ENCODE measurements at regions not wholly inside any gene's neighbourhood (a gene's known extent, or its start where the extent isn't known, plus 50 kb on each side); places are given as distances from the start of the nearest gene placed in this dataset.
"Not testable (repeated sequence)": the region's sequence is repeated elsewhere in the genome, so short reads cannot be mapped to it uniquely, and the experiment has no call there.

DNA sequence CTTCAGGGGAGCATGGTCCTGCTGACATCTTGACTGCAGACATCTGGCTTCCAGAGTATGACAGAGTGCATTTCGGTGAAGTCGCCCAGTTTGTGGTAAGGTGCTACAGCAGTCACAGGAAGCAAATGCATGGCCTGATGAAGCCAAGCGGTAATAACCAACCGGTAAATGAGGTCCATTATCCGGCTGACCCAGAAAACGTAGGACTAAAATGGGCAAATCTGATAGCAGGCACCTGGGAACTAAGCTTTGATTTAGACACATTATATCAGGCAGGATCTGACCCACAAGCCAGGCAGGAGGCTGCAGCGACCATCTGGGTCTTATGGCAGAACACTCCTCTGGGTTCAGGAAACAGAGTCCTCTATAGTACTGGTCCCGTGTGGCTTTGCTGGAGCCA is 454.6 kb downstream of the GADD45G start:
- no peak for DNase-seq (ENCODE audit: low read depth)

DNA sequence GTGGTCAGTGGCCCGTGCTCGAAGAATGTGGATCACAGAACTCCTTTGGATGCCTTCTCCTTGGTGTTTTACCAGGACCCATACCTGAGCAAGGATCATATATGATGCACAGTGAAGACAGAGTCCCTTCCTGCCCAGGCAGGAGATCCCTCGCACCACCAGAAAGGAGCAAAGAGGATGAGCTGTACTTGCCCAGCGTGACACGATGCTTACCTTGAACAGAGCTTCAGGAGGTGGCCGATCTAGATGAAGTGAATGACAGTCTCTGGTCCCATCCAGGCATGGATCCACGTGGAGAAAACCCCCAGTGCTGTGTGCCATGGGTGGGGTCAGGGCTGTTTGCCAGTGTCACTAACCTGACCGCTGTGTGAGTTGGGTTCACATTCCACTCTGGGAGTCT is 455.4 kb downstream of the GADD45G start:
- no peak for DNase-seq (ENCODE audit: low read depth)

DNA sequence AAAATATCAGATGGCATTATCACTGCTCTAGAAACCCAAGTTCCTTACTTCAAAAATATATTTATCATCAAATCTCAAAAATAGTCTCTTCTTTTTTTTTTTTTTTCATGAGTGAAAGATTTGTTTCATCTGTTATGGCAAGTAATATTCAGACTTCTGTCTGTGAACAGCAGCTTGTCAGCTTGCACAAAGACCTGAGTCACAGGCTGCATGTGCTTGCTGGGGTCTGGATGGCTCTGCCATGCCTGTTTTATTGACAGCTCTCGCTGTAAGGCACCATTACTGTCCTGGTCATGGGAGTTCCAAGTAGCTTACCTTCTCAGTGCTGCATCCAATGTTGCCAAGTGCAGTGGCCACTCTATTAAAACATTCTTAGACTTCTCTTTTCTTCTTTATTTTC is 456.4 kb downstream of the GADD45G start:
- no peak for DNase-seq (ENCODE audit: low read depth)

DNA sequence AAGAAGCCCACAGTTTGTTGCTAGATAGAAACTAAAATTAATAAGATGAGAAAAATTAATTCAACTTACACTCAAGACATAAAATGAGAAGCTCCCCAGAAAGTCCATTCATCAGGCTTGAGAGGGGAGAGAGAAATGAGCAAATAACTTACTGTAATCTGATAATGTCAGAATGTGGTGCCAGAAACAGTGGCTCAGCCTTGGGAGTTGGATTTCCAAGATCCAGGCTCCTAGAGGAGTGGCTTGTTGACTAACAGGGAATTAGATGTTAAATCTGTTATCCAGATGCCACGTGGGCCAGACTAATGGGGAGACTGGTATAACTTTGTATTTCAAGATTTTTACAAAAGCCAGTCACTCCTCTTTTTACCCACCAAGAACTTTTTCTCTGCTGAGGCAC is 458.2 kb downstream of the GADD45G start:
- DNase-seq (ENCODE audit: low read depth): no peak

DNA sequence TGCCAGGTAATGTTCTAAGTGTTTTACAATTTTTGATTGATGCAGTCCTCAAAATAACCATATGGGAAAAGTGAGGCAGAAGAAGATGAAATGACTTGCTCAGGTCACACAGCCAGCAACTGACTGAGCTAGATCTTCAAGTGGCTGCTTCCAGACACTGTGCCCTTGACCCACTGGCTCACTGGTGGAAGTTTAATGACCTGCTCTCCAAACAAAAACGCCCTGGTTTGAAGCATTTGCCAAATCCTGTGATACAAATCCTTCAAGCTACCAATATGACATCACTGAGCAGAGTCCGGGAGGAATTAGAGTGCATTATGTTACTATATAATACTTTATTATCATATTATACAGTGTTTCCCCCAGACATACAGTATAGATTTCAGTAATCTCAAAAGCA is 459.4 kb downstream of the GADD45G start:
- DNase-seq (ENCODE audit: low read depth): no peak

- DNase-seq (ENCODE audit: low read depth): no peak
Observed at GRCh38 chr9:90064971-90065370, 460.2 kb downstream of the GADD45G start.

DNA sequence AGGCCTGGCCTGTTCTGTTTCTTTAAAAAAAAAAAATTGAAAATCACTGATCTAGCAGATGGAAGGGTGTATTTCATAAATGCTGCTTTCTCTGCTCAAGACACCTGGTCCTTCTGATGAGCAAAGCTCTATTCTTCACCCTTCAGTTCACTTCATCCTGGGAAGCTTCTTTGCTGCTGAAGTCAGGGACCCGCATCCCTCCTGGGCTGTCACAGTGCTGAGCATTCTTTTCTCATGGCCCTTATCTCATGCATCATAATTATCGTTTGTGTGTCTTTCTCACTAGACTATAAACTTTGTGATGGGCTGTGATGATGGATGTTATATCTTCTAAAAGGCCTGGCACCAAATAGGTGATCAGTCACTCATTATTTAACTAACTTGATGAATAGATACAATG is 461.0 kb downstream of the GADD45G start:
- DNase-seq (ENCODE audit: low read depth): no peak

GRCh38 chr9:90069085-90069484 is 464.3 kb downstream of the GADD45G start:
- DNase-seq (ENCODE audit: low read depth): no peak

DNA sequence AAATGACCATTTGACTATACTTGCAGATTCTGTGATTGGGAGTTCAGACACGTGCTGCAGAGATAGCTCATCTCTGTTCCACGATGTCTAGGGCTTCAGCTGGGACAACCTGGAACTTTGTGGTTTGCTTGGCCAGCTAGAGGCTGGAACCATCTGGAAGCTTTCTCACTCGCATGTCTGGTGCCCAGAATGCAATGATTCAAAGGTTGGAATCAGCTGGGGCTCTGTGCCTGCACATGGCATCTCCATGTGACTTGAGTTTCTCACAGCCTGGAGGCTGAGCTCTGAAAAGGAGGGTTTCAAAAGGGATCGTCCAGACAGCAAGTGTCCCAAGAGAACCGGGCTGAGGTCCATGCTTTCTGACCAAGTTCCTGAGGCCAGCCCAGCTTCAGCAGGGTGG is 465.2 kb downstream of the GADD45G start:
- DNase-seq (ENCODE audit: low read depth): no peak

- DNase-seq (ENCODE audit: low read depth): no peak
Observed at GRCh38 chr9:90070469-90070868, 465.7 kb downstream of the GADD45G start.

DNA sequence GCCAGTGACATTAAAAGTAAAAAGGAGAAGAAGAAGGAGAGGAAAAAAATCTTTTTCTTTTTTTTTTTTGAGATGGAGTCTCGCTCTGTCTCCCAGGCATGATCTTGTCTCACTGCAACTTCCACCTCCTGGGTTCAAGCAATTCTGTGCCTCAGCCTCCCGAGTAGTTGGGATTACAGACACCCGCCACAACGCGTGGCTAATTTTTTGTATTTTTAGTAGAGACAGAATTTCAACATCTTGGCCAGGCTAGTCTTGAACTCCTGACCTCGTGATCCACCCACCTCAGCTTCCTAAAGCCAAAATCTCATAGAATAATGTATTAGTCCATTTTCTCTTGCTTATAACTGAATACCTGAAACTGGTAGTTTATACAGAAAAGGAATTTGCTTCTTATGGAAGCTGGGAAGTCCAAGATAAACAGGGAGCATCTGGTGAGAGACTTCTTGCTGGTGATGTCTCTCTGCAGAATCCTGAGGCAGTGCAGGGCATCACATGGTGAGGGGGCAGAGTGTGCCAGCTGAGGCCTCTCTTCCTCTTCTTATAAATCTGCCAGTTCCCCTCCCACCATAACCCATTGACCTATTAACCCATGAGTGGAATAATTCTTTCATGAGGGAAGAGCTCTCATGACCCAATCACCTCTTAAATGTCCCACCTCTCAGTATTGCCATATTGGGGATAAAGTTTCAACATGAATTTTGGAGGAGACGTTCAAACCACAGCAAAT is 466.3 kb downstream of the GADD45G start:
- no peak for DNase-seq (ENCODE audit: low read depth)

DNA sequence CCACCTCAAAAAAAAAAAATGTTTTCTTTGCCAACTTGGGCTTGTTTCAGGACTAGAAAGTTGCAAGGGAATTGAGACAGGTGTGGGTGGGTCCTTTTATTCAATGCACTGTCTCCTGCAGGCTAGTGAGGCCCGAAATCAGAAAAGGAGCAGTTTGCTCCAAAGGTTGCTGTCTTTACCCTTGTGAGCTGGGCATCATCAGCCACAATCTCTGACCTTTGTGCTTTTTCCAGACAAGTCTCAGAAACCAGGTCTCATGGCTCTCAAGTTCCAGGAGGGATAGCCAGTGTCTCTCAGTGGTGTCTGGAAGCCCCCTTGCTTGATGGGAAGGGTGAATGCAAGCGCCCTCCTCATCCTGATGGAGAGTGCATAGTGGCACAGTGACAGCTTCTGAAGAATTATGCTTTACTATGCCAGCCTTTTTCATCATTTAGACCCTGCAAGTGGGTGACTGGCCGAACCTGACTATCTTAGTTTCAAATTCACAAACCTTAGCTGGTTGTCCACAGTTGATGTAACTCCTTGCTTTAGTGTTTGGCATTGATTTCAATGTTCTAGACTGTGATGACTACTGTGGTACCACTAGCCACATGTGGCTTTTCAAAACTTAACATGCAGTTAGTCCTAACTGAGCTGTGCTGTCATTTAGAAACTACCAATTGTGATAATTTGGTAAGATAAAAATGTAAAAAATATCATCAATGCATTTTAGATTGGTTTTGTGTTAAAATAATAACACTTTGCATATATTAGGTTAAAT is 468.6 kb downstream of the GADD45G start:
- DNase-seq (ENCODE audit: low read depth): no peak

DNA sequence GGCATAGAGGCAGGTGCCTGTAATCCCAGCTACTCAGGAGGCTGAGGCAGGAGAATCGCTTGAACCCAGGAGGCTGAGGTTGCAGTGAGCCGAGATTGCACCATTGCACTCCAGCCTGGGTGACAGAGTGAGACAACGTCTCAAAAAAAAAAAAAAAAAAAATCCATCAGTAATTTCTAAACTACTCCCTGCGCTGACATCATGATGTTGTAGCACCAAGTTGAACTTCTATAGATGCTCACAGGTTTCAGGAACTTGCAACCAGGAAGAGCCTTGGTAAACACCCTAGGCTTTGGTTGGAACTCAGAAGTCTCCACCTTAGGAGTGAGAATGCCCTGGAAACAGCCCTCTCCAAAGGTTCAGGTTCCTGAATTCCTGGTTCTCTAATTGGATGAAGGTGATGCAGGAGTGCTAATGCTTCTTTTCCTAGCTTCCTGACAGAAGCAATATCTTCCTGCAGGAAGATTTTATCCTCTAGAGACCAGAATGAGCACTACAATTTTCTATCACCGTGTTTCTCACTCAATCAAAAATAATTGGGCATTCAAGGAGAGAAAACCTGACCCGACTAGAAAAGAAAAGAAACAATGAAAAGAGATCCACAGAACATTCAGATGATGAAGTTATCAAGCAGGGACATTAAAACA is 469.6 kb downstream of the GADD45G start:
- DNase-seq (ENCODE audit: low read depth): no peak

DNA sequence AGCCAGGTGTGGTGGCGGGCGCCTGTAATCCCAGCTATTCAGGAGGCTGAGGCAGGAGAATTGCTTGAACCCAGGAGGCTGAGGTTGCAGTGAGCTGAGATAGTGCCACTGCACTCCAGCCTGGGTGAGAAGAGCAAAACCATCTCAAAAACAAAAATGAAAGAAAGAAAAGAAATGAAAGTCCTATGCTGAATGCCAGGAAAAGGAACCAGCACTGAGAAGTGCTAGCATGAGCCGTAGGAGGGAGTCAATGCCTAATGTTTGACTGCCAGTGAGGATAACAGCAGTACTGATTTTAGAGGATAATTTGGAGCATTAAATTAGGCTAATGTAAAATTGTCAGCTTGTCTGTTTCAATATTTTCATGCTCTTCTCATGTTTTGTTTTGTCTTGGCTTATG is 472.8 kb downstream of the GADD45G start:
- not testable (repeated sequence) for DNase-seq (ENCODE audit: low read depth)

DNA sequence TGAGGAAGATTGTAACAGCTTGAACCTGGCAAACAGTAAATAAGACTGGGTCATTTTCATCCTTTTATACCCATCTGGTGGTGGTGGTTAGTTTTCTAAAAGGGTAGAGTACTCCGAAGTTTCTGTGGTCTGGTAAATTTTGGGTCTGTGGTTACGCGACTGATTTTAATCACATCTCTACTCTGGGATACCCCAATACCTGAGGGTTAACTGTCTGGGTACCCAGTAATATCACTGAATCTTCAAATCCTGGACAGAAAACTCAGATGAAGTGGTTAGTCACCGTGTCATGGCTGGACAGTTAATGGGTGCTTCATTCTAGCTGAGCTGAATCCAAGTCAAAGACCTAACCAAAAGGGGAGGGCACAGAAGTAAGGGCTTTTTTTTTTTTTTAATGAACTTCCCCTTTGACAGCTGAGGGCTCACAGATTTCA is 474.2 kb downstream of the GADD45G start:
- no peak for DNase-seq (ENCODE audit: low read depth)

GRCh38 chr9:90085633-90086032 is 480.8 kb downstream of the GADD45G start:
- no peak for DNase-seq (ENCODE audit: low read depth)

- no peak for DNase-seq (ENCODE audit: low read depth)
Observed at GRCh38 chr9:90086101-90086511, 481.3 kb downstream of the GADD45G start.

DNA sequence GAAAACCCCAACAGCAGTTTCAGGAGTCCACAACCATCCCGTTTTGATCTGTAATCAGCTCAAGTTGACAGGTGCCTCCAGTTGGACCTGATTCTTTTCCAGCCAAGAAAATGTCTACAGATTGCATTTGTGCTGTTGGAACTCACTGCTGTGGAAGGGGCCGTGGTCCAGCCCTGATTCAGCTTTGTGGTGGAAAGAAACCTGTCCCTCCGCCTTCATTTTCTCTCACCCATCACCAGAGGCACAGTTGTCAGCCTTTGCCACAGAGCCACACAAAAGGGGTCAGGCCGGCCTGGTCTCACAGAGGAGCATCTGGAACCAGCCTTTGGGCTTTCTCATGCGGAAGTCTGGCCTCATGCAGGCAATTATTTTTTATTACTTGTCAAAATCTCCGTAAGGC is 483.6 kb downstream of the GADD45G start:
- no peak for DNase-seq (ENCODE audit: low read depth)

GRCh38 chr9:90088856-90089255 is 484.0 kb downstream of the GADD45G start:
- no peak for DNase-seq (ENCODE audit: low read depth)

- no peak for DNase-seq (ENCODE audit: low read depth)
Observed at GRCh38 chr9:90090997-90091396, 486.2 kb downstream of the GADD45G start.

GRCh38 chr9:90092508-90092907 is 487.7 kb downstream of the GADD45G start:
- DNase-seq (ENCODE audit: low read depth): no peak

GRCh38 chr9:90095682-90096081 is 490.9 kb downstream of the GADD45G start:
- DNase-seq (ENCODE audit: low read depth): no peak

DNA sequence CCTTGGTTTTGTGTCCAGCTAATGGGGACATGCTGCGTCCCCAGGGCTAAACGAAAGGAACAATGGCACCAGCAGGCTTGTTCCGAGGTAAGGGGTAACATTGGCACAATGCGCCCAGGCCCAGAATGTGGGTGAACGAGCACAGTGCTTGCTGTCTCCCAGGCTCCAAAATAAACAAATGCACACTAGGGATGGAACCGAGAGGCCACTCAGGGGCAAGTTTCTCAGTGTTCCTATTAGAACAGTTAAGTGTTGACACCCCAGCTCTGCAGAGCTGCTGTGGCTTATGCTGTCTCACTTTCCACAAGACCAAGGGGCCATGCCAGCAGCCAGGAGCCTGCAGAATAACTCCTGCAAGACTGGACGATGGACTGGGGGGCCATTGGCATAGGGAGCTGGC is 492.4 kb downstream of the GADD45G start:
- DNase-seq (ENCODE audit: low read depth): no peak

All from T-helper 22 cell (primary cell).